GM18526 (cell line): ENCODE measurements at regions not wholly inside any gene's neighbourhood (a gene's known extent, or its start where the extent isn't known, plus 50 kb on each side); places are given as distances from the start of the nearest gene placed in this dataset.

Experiments used
- POLR2A ChIP-seq: IDR thresholded peaks from 3 replicates; pipeline ENCODE4 v1.6.1; 2011; ENCODE audit not compliant: insufficient read length; ENCODE audit errors: extremely low read depth

- TF ChIP-seq POLR2A = no peak
These were observed 566.4 kb upstream of the DIPK2B start for GRCh38 chrX:45766981-45767501.

GRCh38 chrX:45765767-45766166 lies 565.1 kb upstream of the DIPK2B start:
- TF ChIP-seq POLR2A = no peak

- TF ChIP-seq POLR2A = no peak
These were observed 564.6 kb upstream of the DIPK2B start for GRCh38 chrX:45765281-45765680.

- TF ChIP-seq POLR2A = no peak
These were observed 562.3 kb upstream of the DIPK2B start for GRCh38 chrX:45762699-45763647.

- TF ChIP-seq POLR2A = no peak
These were observed 561.2 kb upstream of the DIPK2B start for GRCh38 chrX:45761920-45762319.

- TF ChIP-seq POLR2A = no peak
These were observed 559.6 kb upstream of the DIPK2B start for GRCh38 chrX:45760187-45760742.

GRCh38 chrX:45758738-45759397 lies 558.2 kb upstream of the DIPK2B start:
- no peak for TF ChIP-seq POLR2A

- TF ChIP-seq POLR2A = no peak
These were observed 557.6 kb upstream of the DIPK2B start for GRCh38 chrX:45758319-45758718.

GRCh38 chrX:45757272-45757671 lies 556.6 kb upstream of the DIPK2B start:
- no peak for TF ChIP-seq POLR2A

- no peak for TF ChIP-seq POLR2A
These were observed 555.9 kb upstream of the DIPK2B start for GRCh38 chrX:45756557-45756956.

- no peak for TF ChIP-seq POLR2A
These were observed 555.0 kb upstream of the DIPK2B start for GRCh38 chrX:45755703-45756102.

- no peak for TF ChIP-seq POLR2A
These were observed 550.5 kb upstream of the DIPK2B start for GRCh38 chrX:45751156-45751555.

GRCh38 chrX:45750639-45751038 lies 550.0 kb upstream of the DIPK2B start:
- TF ChIP-seq POLR2A = no peak

- TF ChIP-seq POLR2A = no peak
These were observed 548.7 kb upstream of the DIPK2B start for GRCh38 chrX:45749375-45749774.

- TF ChIP-seq POLR2A = no peak
These were observed 547.7 kb upstream of the DIPK2B start for GRCh38 chrX:45748369-45748774.

- TF ChIP-seq POLR2A = no peak
These were observed 547.2 kb upstream of the DIPK2B start for GRCh38 chrX:45747905-45748304.

GRCh38 chrX:45745479-45745878 lies 544.8 kb upstream of the DIPK2B start:
- TF ChIP-seq POLR2A = no peak
